GM12873 (cell line): ENCODE measurements at regions not wholly inside any gene's neighbourhood (a gene's known extent, or its start where the extent isn't known, plus 50 kb on each side); places are given as distances from the start of the nearest gene placed in this dataset.

Source experiments
- CTCF ChIP-seq: IDR thresholded peaks from 2 replicates; pipeline ENCODE4 v1.5.1; 2012; ENCODE audit warnings: low read depth, mild to moderate bottlenecking, moderate library complexity, low read length, control low read depth; ENCODE audit not compliant: insufficient read depth; ENCODE audit errors: missing control alignments

- no peak for TF ChIP-seq CTCF
Measured at GRCh38 chr5:1687301-1687970, 112.2 kb downstream of the MRPL36 start.

GRCh38 chr5:1686016-1686802 is 113.4 kb downstream of the MRPL36 start:
- no peak for TF ChIP-seq CTCF

DNA sequence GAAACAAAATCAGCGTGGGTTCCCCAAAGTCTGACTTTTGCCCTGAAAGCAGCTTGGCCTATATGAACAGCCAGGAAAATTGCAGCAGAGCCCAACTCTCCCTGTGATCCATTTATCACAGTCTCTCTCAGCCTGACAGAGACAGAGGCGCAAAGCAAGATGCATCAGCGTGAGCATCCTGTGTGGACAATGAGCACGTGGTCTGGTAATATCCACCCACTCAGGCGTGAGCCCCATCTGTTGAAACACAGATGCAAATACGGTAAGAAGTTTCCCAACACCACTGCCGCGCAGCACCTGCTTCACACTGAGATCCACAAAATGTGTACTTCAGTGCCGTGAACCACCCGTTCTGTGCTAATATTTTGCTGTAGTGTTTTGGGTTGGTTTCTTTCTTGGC is 114.6 kb downstream of the MRPL36 start:
- TF ChIP-seq CTCF: no peak

DNA sequence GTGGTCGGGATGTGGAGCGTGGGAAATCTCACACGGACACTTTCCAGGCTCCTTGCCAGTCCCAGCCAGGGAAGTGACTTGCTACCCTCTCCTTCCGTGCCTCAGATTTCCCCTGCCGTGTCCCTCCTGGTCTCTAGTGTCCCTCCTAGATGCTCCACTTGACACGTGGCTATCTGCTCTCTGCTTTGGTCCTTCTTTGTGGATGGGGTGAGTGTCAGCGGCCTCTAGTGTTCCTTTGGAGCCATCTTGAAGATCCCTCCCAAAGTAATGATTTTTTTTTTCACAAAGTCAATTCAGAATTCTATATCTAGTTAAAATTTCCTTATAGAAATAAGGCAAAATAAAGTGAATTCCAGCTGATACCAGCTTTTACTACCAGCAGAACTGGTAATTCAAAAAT is 117.7 kb downstream of the MRPL36 start:
- TF ChIP-seq CTCF: no peak

DNA sequence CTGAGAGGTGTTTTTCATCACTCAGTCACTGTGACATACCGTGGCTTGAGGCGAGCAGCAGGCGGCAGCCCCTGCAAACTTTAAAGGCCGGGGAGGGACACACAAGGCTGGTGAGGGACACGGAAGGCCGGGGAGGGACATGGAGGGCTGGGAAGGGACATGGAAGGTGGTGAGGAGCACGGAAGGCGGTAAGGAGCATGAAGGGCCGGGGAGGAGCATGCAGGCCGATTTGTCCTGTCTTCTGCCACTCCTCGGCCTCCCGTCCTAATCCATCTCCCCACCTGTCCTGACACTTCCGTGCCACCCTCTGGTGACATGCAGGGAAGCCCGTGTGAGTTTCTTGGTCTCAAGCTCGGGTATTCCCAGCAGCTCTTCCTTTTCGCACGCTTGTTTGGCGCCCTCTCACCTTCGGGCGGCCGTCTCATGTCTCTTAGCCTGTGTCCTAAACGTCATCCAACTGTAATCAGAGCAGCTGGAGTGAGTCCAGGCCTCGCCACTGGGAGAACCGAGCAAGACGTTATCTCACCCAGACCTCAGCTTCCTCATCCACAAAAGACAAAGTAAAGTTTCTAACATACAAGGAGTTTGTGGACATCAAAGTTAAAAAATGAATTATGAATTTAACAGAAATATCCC is 126.5 kb downstream of the MRPL36 start:
- TF ChIP-seq CTCF: no peak

DNA sequence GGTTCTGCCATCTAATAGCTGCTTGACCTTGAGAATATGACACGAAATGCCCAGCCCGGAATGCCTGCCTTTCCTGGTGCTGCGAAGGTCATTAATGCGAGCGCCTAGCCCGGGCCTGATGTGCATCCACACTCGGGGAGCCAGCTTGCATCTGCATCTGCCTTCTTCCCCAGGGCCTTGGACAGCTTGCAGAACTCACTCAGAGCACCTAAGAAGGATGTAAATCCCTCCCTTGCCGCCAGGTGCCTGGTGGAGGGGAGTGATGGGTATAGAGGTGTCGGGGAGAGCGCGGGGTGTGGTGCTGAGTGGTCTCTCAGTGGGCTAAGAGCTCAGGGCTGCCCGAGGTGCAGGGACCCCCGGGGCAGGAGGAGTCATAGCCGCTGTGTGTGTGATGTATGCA is 127.2 kb downstream of the MRPL36 start:
- TF ChIP-seq CTCF: no peak

DNA sequence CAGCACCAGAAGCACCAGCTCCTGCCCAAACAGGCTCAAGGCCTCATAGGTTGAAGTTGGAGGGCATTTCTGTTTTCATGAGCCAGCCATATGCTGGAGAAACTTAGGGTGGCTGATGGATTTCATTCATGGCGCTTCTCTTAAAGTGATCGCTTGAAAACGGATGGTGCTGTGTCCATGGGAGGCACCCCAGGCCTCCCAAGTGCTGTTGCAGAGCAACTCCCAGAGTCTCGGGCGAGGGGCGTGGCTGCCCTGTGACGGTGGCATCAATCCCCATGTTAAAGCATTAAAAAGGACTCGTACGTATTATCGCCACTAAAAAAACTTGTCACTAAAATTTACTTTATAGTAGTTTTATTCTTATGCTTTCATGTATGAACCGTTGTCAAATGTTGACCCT is 128.3 kb downstream of the MRPL36 start:
- TF ChIP-seq CTCF: no peak
